ENCODE measurements at regions not wholly inside any gene's neighbourhood (a gene's known extent, or its start where the extent isn't known, plus 50 kb on each side); places are given as distances from the start of the nearest gene placed in this dataset.

DNA sequence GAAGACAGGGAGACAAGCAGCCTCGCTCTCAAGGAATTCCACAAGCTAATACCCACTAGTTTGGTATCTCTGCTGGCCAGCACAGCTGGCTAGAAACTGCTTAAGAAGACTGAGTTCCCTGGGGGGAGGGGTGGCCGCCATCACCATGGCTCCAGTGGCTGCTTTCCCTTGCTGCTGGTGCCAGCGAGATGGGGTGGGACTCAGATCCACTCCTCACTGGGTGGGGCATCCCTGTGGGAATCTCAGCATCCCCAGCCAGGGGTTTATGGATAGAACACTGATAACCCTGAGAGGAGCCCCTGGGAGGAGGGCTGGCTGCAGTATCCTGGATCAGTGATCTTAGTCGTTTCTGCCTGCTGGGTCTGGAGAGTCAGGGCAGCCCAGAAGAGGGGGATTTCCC is 170.6 kb upstream of the MDGA2 start:
- Mint-ChIP-seq H3K4me3 (no peak overlapping the region), H3K4me1 (no peaks in the 10 kb centered on the region), H3K27me3 (ENCODE audit: low read depth) (peaks cover 6% of the 10 kb centered on the region), H3K27ac (no peak overlapping the region), H3K36me3 (peaks cover 1% of the 10 kb centered on the region), H3K9me3 (peaks cover 38% of the 10 kb centered on the region)
- TF ChIP-seq, protein P1, sequence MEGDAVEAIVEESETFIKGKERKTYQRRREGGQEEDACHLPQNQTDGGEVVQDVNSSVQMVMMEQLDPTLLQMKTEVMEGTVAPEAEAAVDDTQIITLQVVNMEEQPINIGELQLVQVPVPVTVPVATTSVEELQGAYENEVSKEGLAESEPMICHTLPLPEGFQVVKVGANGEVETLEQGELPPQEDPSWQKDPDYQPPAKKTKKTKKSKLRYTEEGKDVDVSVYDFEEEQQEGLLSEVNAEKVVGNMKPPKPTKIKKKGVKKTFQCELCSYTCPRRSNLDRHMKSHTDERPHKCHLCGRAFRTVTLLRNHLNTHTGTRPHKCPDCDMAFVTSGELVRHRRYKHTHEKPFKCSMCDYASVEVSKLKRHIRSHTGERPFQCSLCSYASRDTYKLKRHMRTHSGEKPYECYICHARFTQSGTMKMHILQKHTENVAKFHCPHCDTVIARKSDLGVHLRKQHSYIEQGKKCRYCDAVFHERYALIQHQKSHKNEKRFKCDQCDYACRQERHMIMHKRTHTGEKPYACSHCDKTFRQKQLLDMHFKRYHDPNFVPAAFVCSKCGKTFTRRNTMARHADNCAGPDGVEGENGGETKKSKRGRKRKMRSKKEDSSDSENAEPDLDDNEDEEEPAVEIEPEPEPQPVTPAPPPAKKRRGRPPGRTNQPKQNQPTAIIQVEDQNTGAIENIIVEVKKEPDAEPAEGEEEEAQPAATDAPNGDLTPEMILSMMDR (IDR thresholded peaks at IDR 0.05; ENCODE audit: unreplicated experiment), result no peak
- no peak for DNase-seq (ENCODE audit: low spot score in 2 of 2, unreplicated experiment in 2 of 2)

GRCh38 chr14:47843236-47843635 is 167.8 kb upstream of the MDGA2 start:
- H3K4me3 Mint-ChIP-seq, result no peak overlapping the region
- H3K36me3 Mint-ChIP-seq, result peaks cover 1% of the 10 kb centered on the region
- no peak for DNase-seq (ENCODE audit: low spot score in 2 of 2, unreplicated experiment in 2 of 2)
- H3K9me3 Mint-ChIP-seq, result peaks cover 16% of the 10 kb centered on the region
- H3K4me1 Mint-ChIP-seq, result no peaks in the 10 kb centered on the region
- peaks cover 2% of the 10 kb centered on the region for H3K27me3 Mint-ChIP-seq (ENCODE audit: low read depth)
- no peak overlapping the region for H3K27ac Mint-ChIP-seq
- TF ChIP-seq, protein P1 (IDR thresholded peaks at IDR 0.05; ENCODE audit: unreplicated experiment), result no peak

GRCh38 chr14:47833011-47833410 is 157.6 kb upstream of the MDGA2 start:
- Mint-ChIP-seq H3K27ac (no peak overlapping the region), H3K36me3 (no peaks in the 10 kb centered on the region)
- TF ChIP-seq, protein P1 (IDR thresholded peaks at IDR 0.05; ENCODE audit: unreplicated experiment), result no peak

DNA sequence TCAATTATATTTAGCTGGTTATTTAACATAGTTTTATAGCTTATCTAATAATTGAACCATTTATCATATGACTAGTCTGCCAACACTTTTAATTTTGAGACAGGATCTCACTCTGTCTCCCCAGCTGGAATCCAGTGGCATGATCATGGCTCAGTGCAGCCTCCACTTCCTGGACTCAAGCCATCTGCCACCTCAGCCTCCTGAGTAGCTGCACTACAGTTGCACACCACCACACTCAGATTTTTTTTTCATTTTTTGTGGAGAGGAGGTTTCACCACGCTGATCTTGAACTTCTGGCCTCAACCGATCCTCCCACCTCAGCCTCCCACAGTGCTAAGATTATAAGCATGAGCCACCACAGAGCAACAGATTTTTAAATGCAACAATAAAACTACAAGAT is 151.4 kb upstream of the MDGA2 start:
- no peak for DNase-seq (ENCODE audit: low spot score in 2 of 2, unreplicated experiment in 2 of 2)
- Mint-ChIP-seq H3K4me1 (no peaks in the 10 kb centered on the region), H3K36me3 (no peaks in the 10 kb centered on the region), H3K9me3 (no peaks in the 10 kb centered on the region), H3K27me3 (ENCODE audit: low read depth) (no peaks in the 10 kb centered on the region), H3K27ac (no peak overlapping the region), H3K4me3 (no peak overlapping the region)
- TF ChIP-seq, protein P1 (IDR thresholded peaks at IDR 0.05; ENCODE audit: unreplicated experiment), result no peak

More at GRCh38 chr14:47833011-47833410, 157.6 kb upstream of the MDGA2 start:
- H3K9me3 Mint-ChIP-seq, result peaks cover 11% of the 10 kb centered on the region
- H3K27me3 Mint-ChIP-seq (ENCODE audit: low read depth), result no peaks in the 10 kb centered on the region
- no peak for DNase-seq (ENCODE audit: low spot score in 2 of 2, unreplicated experiment in 2 of 2)
- H3K4me3 Mint-ChIP-seq, result no peak overlapping the region
- no peaks in the 10 kb centered on the region for H3K4me1 Mint-ChIP-seq

- no peaks in the 10 kb centered on the region for H3K27me3 Mint-ChIP-seq (ENCODE audit: low read depth)
- no peak overlapping the region for H3K27ac Mint-ChIP-seq
- no peak overlapping the region for H3K4me3 Mint-ChIP-seq
- no peak for DNase-seq (ENCODE audit: low spot score in 2 of 2, unreplicated experiment in 2 of 2)
- H3K4me1 Mint-ChIP-seq, result no peaks in the 10 kb centered on the region
- H3K36me3 Mint-ChIP-seq, result no peaks in the 10 kb centered on the region
- TF ChIP-seq, protein P1 (IDR thresholded peaks at IDR 0.05; ENCODE audit: unreplicated experiment), result no peak
- peaks cover 22% of the 10 kb centered on the region for H3K9me3 Mint-ChIP-seq
These were observed 146.9 kb upstream of the MDGA2 start for GRCh38 chr14:47822326-47822725.

DNA sequence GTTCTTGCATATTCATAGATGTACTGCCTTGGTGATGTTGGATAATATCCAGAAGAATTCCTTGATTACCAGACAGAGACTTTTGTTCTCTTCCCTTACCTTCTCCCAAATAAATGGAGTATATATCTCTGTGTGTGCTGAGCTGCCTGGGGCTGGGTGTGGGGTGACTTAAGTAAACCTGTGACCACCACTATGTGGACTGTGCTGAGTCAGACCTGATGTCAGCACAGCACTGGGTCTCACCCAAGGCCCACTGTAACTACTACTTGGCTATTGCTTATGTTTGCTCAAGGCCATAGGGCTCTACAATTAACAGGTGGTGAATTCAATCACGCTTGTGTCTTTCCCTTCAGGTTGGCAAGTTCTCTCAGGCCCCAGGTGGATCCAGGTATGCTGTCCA is 145.7 kb upstream of the MDGA2 start:
- H3K9me3 Mint-ChIP-seq, result peaks cover 32% of the 10 kb centered on the region
- TF ChIP-seq, protein P1 (IDR thresholded peaks at IDR 0.05; ENCODE audit: unreplicated experiment), result no peak
- DNase-seq (ENCODE audit: low spot score in 2 of 2, unreplicated experiment in 2 of 2), result no peak
- H3K4me1 Mint-ChIP-seq, result no peaks in the 10 kb centered on the region
- no peaks in the 10 kb centered on the region for H3K27me3 Mint-ChIP-seq (ENCODE audit: low read depth)
- no peaks in the 10 kb centered on the region for H3K36me3 Mint-ChIP-seq
- H3K27ac Mint-ChIP-seq, result no peak overlapping the region
- no peak overlapping the region for H3K4me3 Mint-ChIP-seq
